KMS-11 (cell line): ENCODE measurements at regions not wholly inside any gene's neighbourhood (a gene's known extent, or its start where the extent isn't known, plus 50 kb on each side); places are given as distances from the start of the nearest gene placed in this dataset.

Experiments used
- H2AFZ ChIP-seq: fragments of 200-600 bp; sonication (generic); 2 replicates; pipeline ENCODE4 v1.6.1; 2016; ENCODE audit warnings: antibody characterized with exemption, mixed run types, low read depth
- H3K27ac ChIP-seq: fragments of 200-600 bp; sonication (generic); 2 replicates; pipeline ENCODE4 v1.6.1; 2016; ENCODE audit warnings: mild to moderate bottlenecking, mixed run types
- H3K27me3 ChIP-seq: fragments of 200-600 bp; sonication (generic); 2 replicates; pipeline ENCODE4 v1.6.1; 2017; ENCODE audit warnings: mild to moderate bottlenecking, low read depth, mixed run types, moderate library complexity; ENCODE audit not compliant: insufficient read depth
- H3K36me3 ChIP-seq: fragments of 200-600 bp; sonication (generic); 2 replicates; pipeline ENCODE4 v1.6.1; 2017; ENCODE audit warnings: mild to moderate bottlenecking, mixed run types; ENCODE audit not compliant: insufficient read depth
- H3K4me1 ChIP-seq: fragments of 200-600 bp; sonication (generic); 2 replicates; pipeline ENCODE4 v1.6.1; 2016; ENCODE audit warnings: mild to moderate bottlenecking, low read depth, mixed run types; ENCODE audit not compliant: poor library complexity, severe bottlenecking
- H3K4me2 ChIP-seq: fragments of 200-600 bp; sonication (generic); 2 replicates; pipeline ENCODE4 v1.7.0; 2016; ENCODE audit warnings: mild to moderate bottlenecking, mixed run types
- H3K4me3 ChIP-seq: fragments of 200-600 bp; sonication (generic); IDR thresholded peaks from 2 replicates; pipeline ENCODE4 v1.6.1; 2017; ENCODE audit warnings: low read depth, low read length, mixed read lengths; ENCODE audit not compliant: insufficient read depth
- H3K79me2 ChIP-seq: fragments of 200-600 bp; sonication (generic); 2 replicates; pipeline ENCODE4 v1.6.1; 2016; ENCODE audit warnings: low read depth, mixed run types; ENCODE audit not compliant: insufficient read depth
- H3K9ac ChIP-seq: fragments of 200-600 bp; sonication (generic); 2 replicates; pipeline ENCODE4 v1.6.1; 2016; ENCODE audit warnings: mild to moderate bottlenecking, mixed run types
- H4K20me1 ChIP-seq: fragments of 200-600 bp; sonication (generic); 2 replicates; pipeline ENCODE4 v1.6.1; 2016; ENCODE audit warnings: mild to moderate bottlenecking, mixed run types; ENCODE audit not compliant: insufficient read depth
- CTCF ChIP-seq: fragments of 200-600 bp; sonication (generic); conservative IDR thresholded peaks from 2 replicates; pipeline ENCODE4 v1.6.1; 2017; ENCODE audit warnings: low read depth, mild to moderate bottlenecking, antibody characterized with exemption, low read length, moderate library complexity, mixed read lengths

- no peak for TF ChIP-seq CTCF
- H3K27ac ChIP-seq, result peak overlapping the region; percentile 31; the same call in 1 of the 2 replicates
- H3K4me2 ChIP-seq, result peak overlapping the region; percentile 49
- H3K79me2 ChIP-seq, result no peaks in the 10 kb centered on the region
- H2AFZ ChIP-seq, result peak overlapping the region; percentile 22; the same call in 1 of the 2 replicates
- no peaks in the 10 kb centered on the region for H4K20me1 ChIP-seq
- no peaks in the 10 kb centered on the region for H3K27me3 ChIP-seq
- no peak overlapping the region for H3K4me3 ChIP-seq
- peaks cover 21% of the 10 kb centered on the region for H3K4me1 ChIP-seq
- H3K36me3 ChIP-seq, result no peaks in the 10 kb centered on the region
- H3K9ac ChIP-seq, result no peak overlapping the region
These were observed 117.2 kb upstream of the ADCY1 start for GRCh38 chr7:45456747-45457524.

GRCh38 chr7:45457591-45457990 lies 116.6 kb upstream of the ADCY1 start:
- no peaks in the 10 kb centered on the region for H3K36me3 ChIP-seq
- H3K9ac ChIP-seq, result no peak overlapping the region
- H3K4me1 ChIP-seq, result peaks cover 21% of the 10 kb centered on the region
- H4K20me1 ChIP-seq, result no peaks in the 10 kb centered on the region
- H3K4me2 ChIP-seq, result peak overlapping the region; percentile 49
- H3K79me2 ChIP-seq, result no peaks in the 10 kb centered on the region
- H2AFZ ChIP-seq, result peak overlapping the region; percentile 22; the same call in 1 of the 2 replicates
- no peak for TF ChIP-seq CTCF
- H3K4me3 ChIP-seq, result no peak overlapping the region
- H3K27ac ChIP-seq, result peak overlapping the region; percentile 31; the same call in 1 of the 2 replicates
- H3K27me3 ChIP-seq, result no peaks in the 10 kb centered on the region

GRCh38 chr7:45459476-45459875 lies 114.7 kb upstream of the ADCY1 start:
- Histone ChIP-seq H3K4me3 (no peak overlapping the region), H3K36me3 (no peaks in the 10 kb centered on the region), H3K79me2 (no peaks in the 10 kb centered on the region), H3K9ac (no peak overlapping the region), H3K27ac (no peak overlapping the region), H3K27me3 (no peaks in the 10 kb centered on the region), H2AFZ (no peak overlapping the region), H4K20me1 (no peaks in the 10 kb centered on the region), H3K4me1 (peaks cover 21% of the 10 kb centered on the region), H3K4me2 (no peak overlapping the region)
- no peak for TF ChIP-seq CTCF

GRCh38 chr7:45460379-45460778 lies 113.8 kb upstream of the ADCY1 start:
- Histone ChIP-seq H2AFZ (no peak overlapping the region), H3K27ac (no peak overlapping the region), H4K20me1 (no peaks in the 10 kb centered on the region), H3K4me1 (peaks cover 21% of the 10 kb centered on the region), H3K79me2 (no peaks in the 10 kb centered on the region), H3K36me3 (no peaks in the 10 kb centered on the region), H3K9ac (no peak overlapping the region), H3K4me3 (no peak overlapping the region), H3K4me2 (no peak overlapping the region), H3K27me3 (no peaks in the 10 kb centered on the region)
- TF ChIP-seq CTCF, result no peak
